ENCODE measurements at regions not wholly inside any gene's neighbourhood (a gene's known extent, or its start where the extent isn't known, plus 50 kb on each side); places are given as distances from the start of the nearest gene placed in this dataset.

DNA sequence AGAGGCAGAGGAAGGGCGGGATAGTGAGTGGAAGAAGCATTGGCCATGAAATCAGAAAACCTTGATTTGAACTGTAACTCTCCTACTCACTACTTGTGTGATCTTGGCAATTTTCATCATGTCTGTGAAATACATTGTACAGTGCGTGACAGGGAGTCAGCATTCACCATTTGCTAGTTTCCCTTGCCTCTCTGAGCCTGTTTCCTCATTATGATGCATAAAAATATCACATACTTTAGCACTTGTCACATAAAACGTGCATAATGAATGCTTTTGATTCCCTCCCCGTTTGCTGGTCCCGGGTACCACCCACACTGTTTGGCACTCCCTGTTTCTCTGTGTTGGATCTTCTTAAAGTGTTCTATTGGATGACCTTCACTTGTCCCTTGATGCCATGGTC lies 101.1 kb upstream of the FRMD6 start:
- Mint-ChIP-seq H3K9me3 (no peaks in the 10 kb centered on the region), H3K4me1 (ENCODE audit: unreplicated experiment) (peaks cover 30% of the 10 kb centered on the region)

DNA sequence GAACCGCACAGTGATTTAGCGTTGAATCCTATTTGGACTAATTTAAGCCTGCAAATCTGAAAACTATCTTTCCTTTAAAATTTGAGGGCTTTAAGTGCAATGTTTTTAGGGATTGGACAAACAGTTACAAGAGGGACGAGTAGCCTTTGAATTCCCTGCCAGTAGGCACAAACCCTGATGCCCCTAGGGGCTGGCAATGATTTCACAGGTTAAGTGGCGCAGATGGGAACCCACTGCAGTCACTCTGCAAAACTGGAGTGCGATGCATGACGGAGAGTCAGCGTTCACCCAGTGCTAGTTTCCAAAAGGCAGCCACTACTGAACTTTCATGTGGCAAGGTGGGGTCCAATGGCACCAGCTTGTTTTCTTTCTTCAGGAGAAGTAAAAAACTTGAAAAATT lies 99.4 kb upstream of the FRMD6 start:
- Mint-ChIP-seq H3K4me1 (ENCODE audit: unreplicated experiment) (peaks cover 19% of the 10 kb centered on the region), H3K36me3 (no peaks in the 10 kb centered on the region)

More for the DNA sequence above, 101.1 kb upstream of the FRMD6 start:
- Mint-ChIP-seq H3K36me3 (no peaks in the 10 kb centered on the region), H3K27ac (no peak overlapping the region), H3K4me3 (no peak overlapping the region), H3K27me3 (no peaks in the 10 kb centered on the region)
- TF ChIP-seq, protein P1, sequence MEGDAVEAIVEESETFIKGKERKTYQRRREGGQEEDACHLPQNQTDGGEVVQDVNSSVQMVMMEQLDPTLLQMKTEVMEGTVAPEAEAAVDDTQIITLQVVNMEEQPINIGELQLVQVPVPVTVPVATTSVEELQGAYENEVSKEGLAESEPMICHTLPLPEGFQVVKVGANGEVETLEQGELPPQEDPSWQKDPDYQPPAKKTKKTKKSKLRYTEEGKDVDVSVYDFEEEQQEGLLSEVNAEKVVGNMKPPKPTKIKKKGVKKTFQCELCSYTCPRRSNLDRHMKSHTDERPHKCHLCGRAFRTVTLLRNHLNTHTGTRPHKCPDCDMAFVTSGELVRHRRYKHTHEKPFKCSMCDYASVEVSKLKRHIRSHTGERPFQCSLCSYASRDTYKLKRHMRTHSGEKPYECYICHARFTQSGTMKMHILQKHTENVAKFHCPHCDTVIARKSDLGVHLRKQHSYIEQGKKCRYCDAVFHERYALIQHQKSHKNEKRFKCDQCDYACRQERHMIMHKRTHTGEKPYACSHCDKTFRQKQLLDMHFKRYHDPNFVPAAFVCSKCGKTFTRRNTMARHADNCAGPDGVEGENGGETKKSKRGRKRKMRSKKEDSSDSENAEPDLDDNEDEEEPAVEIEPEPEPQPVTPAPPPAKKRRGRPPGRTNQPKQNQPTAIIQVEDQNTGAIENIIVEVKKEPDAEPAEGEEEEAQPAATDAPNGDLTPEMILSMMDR (conservative IDR thresholded peaks at IDR 0.05) = no peak
- DNase-seq (ENCODE audit: extremely low spot score, unreplicated experiment) = no peak

DNA sequence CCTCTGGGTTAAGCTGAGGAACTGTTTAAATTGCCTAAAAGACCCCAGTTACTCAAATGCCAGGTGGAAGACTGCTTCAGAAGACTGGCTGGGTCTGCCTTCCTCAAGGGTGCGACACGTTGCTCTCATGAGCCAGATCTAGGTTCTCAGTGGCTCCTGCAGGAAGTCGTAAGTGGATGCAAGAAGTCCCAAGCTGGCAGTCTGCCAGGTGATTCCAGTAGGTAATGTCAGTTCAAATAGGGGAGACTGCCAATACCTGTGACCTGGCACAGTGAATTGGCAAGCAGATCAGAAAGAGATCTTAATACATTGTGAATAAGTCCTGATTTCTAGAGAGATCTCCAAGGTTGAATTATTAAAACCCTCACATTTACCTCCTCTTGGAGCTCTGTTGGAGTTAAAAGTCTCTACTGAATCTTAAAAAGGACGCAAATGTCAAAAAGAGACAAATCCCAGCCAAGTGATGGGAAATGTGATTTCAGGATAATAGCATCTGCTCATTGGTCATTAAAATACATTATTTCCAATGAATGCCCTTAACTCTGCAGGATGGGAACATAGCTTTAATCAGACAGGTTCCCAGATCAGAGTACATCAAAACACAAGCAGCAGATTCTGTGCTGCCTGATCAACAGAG lies 98.8 kb upstream of the FRMD6 start:
- Mint-ChIP-seq H3K9me3 (no peaks in the 10 kb centered on the region), H3K27me3 (no peaks in the 10 kb centered on the region), H3K27ac (no peak overlapping the region), H3K4me1 (ENCODE audit: unreplicated experiment) (peaks cover 13% of the 10 kb centered on the region), H3K36me3 (no peaks in the 10 kb centered on the region), H3K4me3 (no peak overlapping the region)
- TF ChIP-seq, protein P1 (conservative IDR thresholded peaks at IDR 0.05) = no peak
- no peak for DNase-seq (ENCODE audit: extremely low spot score, unreplicated experiment)

More for the DNA sequence above, 99.4 kb upstream of the FRMD6 start:
- H3K9me3 Mint-ChIP-seq = no peaks in the 10 kb centered on the region
- TF ChIP-seq, protein P1 (conservative IDR thresholded peaks at IDR 0.05) = peak; percentile 49
- no peaks in the 10 kb centered on the region for H3K27me3 Mint-ChIP-seq
- H3K27ac Mint-ChIP-seq = no peak overlapping the region
- no peak for DNase-seq (ENCODE audit: extremely low spot score, unreplicated experiment)
- H3K4me3 Mint-ChIP-seq = no peak overlapping the region

DNA sequence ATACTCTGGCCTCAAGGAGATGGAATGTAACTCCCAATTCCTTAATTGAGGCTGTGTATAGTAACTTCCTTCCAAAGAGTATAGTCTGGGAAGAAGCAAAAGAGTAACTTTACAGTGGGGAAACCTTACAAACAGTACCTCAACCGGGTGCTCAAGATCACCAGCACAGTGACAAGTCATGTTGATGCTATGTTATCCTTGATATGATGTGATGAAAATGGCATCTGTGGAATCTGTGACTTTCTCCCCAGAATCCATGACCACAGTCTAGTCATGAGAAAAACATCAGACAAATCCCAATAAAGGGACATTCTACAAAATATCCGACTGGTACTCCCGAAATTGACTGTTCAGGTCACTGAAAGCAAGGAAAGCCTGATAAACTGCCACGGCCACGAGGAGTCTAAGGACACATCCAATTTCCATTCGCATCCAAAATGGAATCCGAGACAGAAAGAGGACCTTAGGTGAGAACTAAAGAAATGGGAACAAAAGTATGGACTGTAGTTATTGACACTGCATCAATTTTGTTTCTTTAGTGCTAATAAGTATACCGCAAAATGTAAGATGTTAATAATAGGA lies 97.3 kb upstream of the FRMD6 start:
- Mint-ChIP-seq H3K36me3 (no peaks in the 10 kb centered on the region), H3K27ac (no peak overlapping the region), H3K27me3 (no peaks in the 10 kb centered on the region), H3K4me3 (no peak overlapping the region), H3K9me3 (no peaks in the 10 kb centered on the region), H3K4me1 (ENCODE audit: unreplicated experiment) (peaks cover 6% of the 10 kb centered on the region)
- TF ChIP-seq, protein P1 (conservative IDR thresholded peaks at IDR 0.05) = no peak
- DNase-seq (ENCODE audit: extremely low spot score, unreplicated experiment) = no peak

DNA sequence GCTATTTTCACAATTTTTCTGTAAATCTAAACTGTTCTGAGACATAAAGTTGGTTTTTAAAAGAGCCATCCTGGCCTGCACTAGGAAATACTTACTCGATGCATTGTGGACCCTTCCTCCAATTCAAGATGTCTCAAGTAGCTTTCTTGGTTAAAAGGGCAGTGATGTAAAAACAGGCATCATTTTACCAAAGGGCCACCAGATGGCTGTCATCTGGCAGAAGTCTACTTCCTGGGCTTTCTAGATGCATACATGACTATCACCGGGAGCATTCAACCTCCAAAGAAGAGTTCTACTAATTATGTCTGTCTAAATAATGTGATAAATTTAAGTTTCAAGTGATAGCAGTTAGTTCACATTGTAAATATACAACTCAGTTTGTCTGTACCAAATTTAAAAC lies 96.8 kb upstream of the FRMD6 start:
- Mint-ChIP-seq H3K27ac (no peak overlapping the region), H3K4me1 (ENCODE audit: unreplicated experiment) (peaks cover 6% of the 10 kb centered on the region)

More for the DNA sequence above, 96.8 kb upstream of the FRMD6 start:
- Mint-ChIP-seq H3K36me3 (no peaks in the 10 kb centered on the region), H3K9me3 (no peaks in the 10 kb centered on the region), H3K4me3 (no peak overlapping the region), H3K27me3 (no peaks in the 10 kb centered on the region)
- no peak for DNase-seq (ENCODE audit: extremely low spot score, unreplicated experiment)
- TF ChIP-seq, protein P1 (conservative IDR thresholded peaks at IDR 0.05) = no peak
